Caco-2 (cell line): ENCODE measurements at regions not wholly inside any gene's neighbourhood (a gene's known extent, or its start where the extent isn't known, plus 50 kb on each side); places are given as distances from the start of the nearest gene placed in this dataset.

Source experiments
- BruUV-seq: library from RNA; stranded (reverse); fragments of 400-500 nt; replicated peaks from 2 replicates; lab custom pipeline; 2021; lab: Mats Ljungman, UMichigan
- CTCF ChIA-PET: fragments of 300-600 bp; sonication (Branson Sonifier 250); formaldehyde crosslinking; loops from one replicate; lab custom pipeline; 2022; ENCODE audit warnings: antibody characterized with exemption; lab: Charles Lee
- POLR2A ChIA-PET: fragments of 300-600 bp; sonication (Branson Sonifier 250); formaldehyde crosslinking; loops from one replicate; lab custom pipeline; 2022; ENCODE audit warnings: antibody characterized with exemption; lab: Charles Lee
- DNase-seq, 2 experiments: peaks; one replicate each; pipeline versions ENCODE4 v3.0.0 to v3.0.0-alpha.2; 2020 to 2022
- H3K27me3 ChIP-seq: replicated peaks from 2 replicates; pipeline ENCODE4 v1.6.0; 2011; ENCODE audit warnings: low read length; ENCODE audit not compliant: control insufficient read depth, insufficient read depth
- H3K36me3 ChIP-seq: 2 replicates; pipeline ENCODE4 v1.5.1; 2011; ENCODE audit warnings: low read length; ENCODE audit not compliant: control insufficient read depth, insufficient read depth
- H3K4me1 ChIP-seq: fragments of 250-450 bp; sonication (Bioruptor Pico); 2 replicates; pipeline ENCODE4 v1.5.1; 2020; ENCODE audit warnings: mild to moderate bottlenecking
- H3K4me3 ChIP-seq: 2 replicates; pipeline ENCODE4 v1.5.1; 2011; ENCODE audit warnings: low read depth, mild to moderate bottlenecking, control low read depth, low read length
- H3K9me3 ChIP-seq: fragments of 250-450 bp; sonication (Bioruptor Pico); 2 replicates; pipeline ENCODE4 v1.5.1; 2020; ENCODE audit warnings: mild to moderate bottlenecking, moderate library complexity
- H3K27ac Mint-ChIP-seq: one replicate; pipeline ENCODE4 v1.8.0; 2022; ENCODE audit warnings: mixed read lengths; ENCODE audit not compliant: unreplicated experiment
- H3K27me3 Mint-ChIP-seq: one replicate; pipeline ENCODE4 v1.8.0; 2022; ENCODE audit warnings: mixed read lengths; ENCODE audit not compliant: insufficient read depth, unreplicated experiment
- H3K36me3 Mint-ChIP-seq: one replicate; pipeline ENCODE4 v1.8.0; 2022; ENCODE audit warnings: mild to moderate bottlenecking, mixed read lengths; ENCODE audit not compliant: insufficient read depth, unreplicated experiment
- H3K4me1 Mint-ChIP-seq: one replicate; pipeline ENCODE4 v1.8.0; 2022; ENCODE audit warnings: low read depth, mixed read lengths; ENCODE audit not compliant: unreplicated experiment
- H3K4me3 Mint-ChIP-seq: one replicate; pipeline ENCODE4 v1.8.0; 2022; ENCODE audit warnings: mild to moderate bottlenecking, moderate library complexity, mixed read lengths; ENCODE audit not compliant: unreplicated experiment
- H3K9me3 Mint-ChIP-seq: one replicate; pipeline ENCODE4 v1.8.0; 2022; ENCODE audit warnings: mixed read lengths; ENCODE audit not compliant: unreplicated experiment
- CTCF ChIP-seq, 2 experiments: fragments of 200-600 bp in 1 of 2; IDR thresholded peaks; 1 replicate in 1 of 2; 2 replicates in 1 of 2; pipeline versions ENCODE4 v1.5.1 to v1.8.0; 2011 to 2022; ENCODE audit warnings: antibody characterized with exemption in 1 of 2, control low read depth in 1 of 2, inconsistent platforms in 1 of 2, low read depth in 1 of 2, low read length in 1 of 2, mild to moderate bottlenecking in 1 of 2, moderate library complexity in 1 of 2; ENCODE audit not compliant: insufficient read depth in 1 of 2, severe bottlenecking in 1 of 2, unreplicated experiment in 1 of 2
- intact Hi-C: fragments of 100-400 bp; cut with micrococcal nuclease; formaldehyde crosslinking; loops from one replicate; pipeline ENCODE4 v1.10.0; 2022; ENCODE audit not compliant: unreplicated experiment

DNA sequence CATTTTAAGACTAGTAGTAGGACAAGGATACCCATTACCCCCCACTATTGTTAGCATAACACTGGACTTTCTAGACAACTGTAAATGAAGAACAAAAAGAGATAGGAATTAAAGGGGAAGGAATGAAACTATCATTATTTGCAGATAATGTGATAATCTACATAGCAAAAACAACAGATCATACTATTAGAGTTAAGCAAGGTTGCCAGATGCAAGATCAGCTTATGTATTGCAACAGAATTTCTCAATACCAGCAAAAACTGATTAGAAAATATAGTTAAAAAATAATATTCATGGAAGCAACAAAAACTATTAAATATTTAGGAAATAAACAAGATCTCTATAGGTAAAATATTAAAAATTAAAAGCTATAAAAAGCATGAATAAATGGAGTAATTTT, 194.4 kb upstream of the SPRED2 start:
- peaks cover 14% of the 10 kb centered on the region for H3K27me3 Mint-ChIP-seq
- peaks cover 2% of the 10 kb centered on the region for H3K27me3 ChIP-seq
- intact Hi-C loops = no loop called here
- no peaks in the 10 kb centered on the region for H3K36me3 ChIP-seq
- no peaks in the 10 kb centered on the region for H3K36me3 Mint-ChIP-seq
- DNase-seq = no peak
- ChIA-PET CTCF (no interaction called here), POLR2A (no interaction called here)
- no peak overlapping the region for H3K4me3 ChIP-seq
- H3K27ac Mint-ChIP-seq = no peak overlapping the region
- H3K9me3 Mint-ChIP-seq = no peaks in the 10 kb centered on the region
- TF ChIP-seq CTCF (IDR thresholded peaks at IDR 0.05; ENCODE audit: insufficient read depth in 1 of 2, low read depth in 1 of 2, low read length in 1 of 2, severe bottlenecking in 1 of 2, unreplicated experiment in 1 of 2) = no peak
- H3K4me1 ChIP-seq = no peaks in the 10 kb centered on the region
- H3K4me1 Mint-ChIP-seq = no peaks in the 10 kb centered on the region
- BruUV-seq = no TSS peak
- H3K4me3 Mint-ChIP-seq = no peak overlapping the region
- H3K9me3 ChIP-seq = no peaks in the 10 kb centered on the region

- intact Hi-C loops = no loop called here
- POLR2A ChIA-PET = no interaction called here
- Mint-ChIP-seq H3K36me3 (no peaks in the 10 kb centered on the region), H3K9me3 (no peaks in the 10 kb centered on the region), H3K27ac (no peak overlapping the region), H3K4me3 (no peak overlapping the region), H3K4me1 (no peaks in the 10 kb centered on the region), H3K27me3 (peaks cover 16% of the 10 kb centered on the region)
- no TSS peak for BruUV-seq
- no peak for TF ChIP-seq CTCF (IDR thresholded peaks at IDR 0.05; ENCODE audit: insufficient read depth in 1 of 2, low read depth in 1 of 2, low read length in 1 of 2, severe bottlenecking in 1 of 2, unreplicated experiment in 1 of 2)
- no peak for DNase-seq
- peaks cover 2% of the 10 kb centered on the region for H3K27me3 ChIP-seq
- no peak overlapping the region for H3K4me3 ChIP-seq
- H3K36me3 ChIP-seq = no peaks in the 10 kb centered on the region
- CTCF ChIA-PET = no interaction called here
- no peaks in the 10 kb centered on the region for H3K9me3 ChIP-seq
- H3K4me1 ChIP-seq = no peaks in the 10 kb centered on the region
Observed at GRCh38 chr2:65625982-65626381, 193.6 kb upstream of the SPRED2 start.

DNA sequence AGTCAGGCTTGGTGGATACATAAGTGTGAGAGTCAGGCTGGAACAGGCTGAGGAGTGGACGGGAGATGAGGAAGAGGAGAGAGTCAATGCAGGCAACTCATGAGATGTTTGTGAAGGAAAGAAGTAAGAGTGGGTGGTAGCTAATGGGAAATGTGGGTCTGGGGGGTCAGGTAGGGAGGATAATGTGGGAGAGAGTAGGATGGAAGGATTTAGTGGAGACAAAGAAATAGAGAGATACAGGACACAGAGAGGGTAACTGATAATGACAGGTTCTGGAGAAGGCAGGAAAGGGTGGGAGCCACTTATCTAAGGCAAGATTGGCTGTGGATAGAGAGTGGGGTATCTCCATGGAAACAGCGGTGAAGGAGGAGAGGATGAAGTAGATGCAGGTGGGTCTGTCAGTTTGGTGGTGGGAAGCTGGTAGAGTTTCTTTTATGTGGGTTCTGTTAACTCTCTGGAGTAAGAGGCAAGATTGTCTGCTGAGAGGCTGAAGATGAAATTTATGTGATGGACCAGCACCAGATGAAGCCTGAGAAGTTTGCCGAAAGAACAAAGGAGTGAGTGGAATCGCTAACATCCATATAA, 190.6 kb upstream of the SPRED2 start:
- TF ChIP-seq CTCF (IDR thresholded peaks at IDR 0.05; ENCODE audit: insufficient read depth in 1 of 2, low read depth in 1 of 2, low read length in 1 of 2, severe bottlenecking in 1 of 2, unreplicated experiment in 1 of 2) = no peak
- CTCF ChIA-PET = no interaction called here
- no peaks in the 10 kb centered on the region for H3K9me3 ChIP-seq
- Mint-ChIP-seq H3K27ac (no peak overlapping the region), H3K4me1 (no peaks in the 10 kb centered on the region), H3K36me3 (no peaks in the 10 kb centered on the region), H3K9me3 (no peaks in the 10 kb centered on the region), H3K27me3 (peaks cover 14% of the 10 kb centered on the region), H3K4me3 (no peak overlapping the region)
- H3K4me1 ChIP-seq = no peaks in the 10 kb centered on the region
- BruUV-seq = no TSS peak
- POLR2A ChIA-PET = no interaction called here
- intact Hi-C loops = no loop called here
- H3K36me3 ChIP-seq = no peaks in the 10 kb centered on the region
- H3K4me3 ChIP-seq = no peak overlapping the region
- peaks cover 2% of the 10 kb centered on the region for H3K27me3 ChIP-seq
- DNase-seq = no peak
